GM12878 (cell line): ENCODE measurements at regions not wholly inside any gene's neighbourhood (a gene's known extent, or its start where the extent isn't known, plus 50 kb on each side); places are given as distances from the start of the nearest gene placed in this dataset.

Experiments
- ATAC-seq: fragments of 200-7000 bp; cut with Tn5 transposase; 3 replicates; pipeline ENCODE4 v1.9.1; 2020; ENCODE audit warnings: mild to moderate bottlenecking, moderate library complexity
- BruUV-seq: library from RNA; stranded (reverse); fragments of 400-500 nt; replicated peaks from 2 replicates; lab custom pipeline; 2021; lab: Mats Ljungman, UMichigan
- CTCF ChIA-PET: fragments of 300-600 bp; sonication (Branson Sonifier 250); formaldehyde crosslinking; extraction: SDS; loops from one replicate; lab custom pipeline; 2021; ENCODE audit warnings: inconsistent platforms; lab: Yijun Ruan, JAX
- POLR2A ChIA-PET: fragments of 350-600 bp; formaldehyde crosslinking; extraction: SDS; loops from one replicate; lab custom pipeline; 2021; ENCODE audit warnings: inconsistent platforms; lab: Charles Lee
- RAD21 ChIA-PET: fragments of 300-600 bp; sonication (Branson Sonifier 250); formaldehyde crosslinking; loops from one replicate; lab custom pipeline; 2023; ENCODE audit warnings: antibody characterized with exemption; ENCODE audit not compliant: unreplicated experiment; lab: Charles Lee
- SMC1A ChIA-PET: fragments of 300-600 bp; sonication (Branson Sonifier 250); formaldehyde crosslinking; loops from one replicate; lab custom pipeline; 2023; ENCODE audit not compliant: unreplicated experiment, uncharacterized antibody; lab: Charles Lee
- DNase-seq: peaks from one replicate; pipeline ENCODE4 v3.0.0-alpha.2; 2011; ENCODE audit warnings: low read depth, low spot score
- FAIRE-seq: peaks from 3 replicates; lab custom pipeline; 2011; peaks lifted over from hg19 to GRCh38; lab: Jason Lieb, UNC
- H2AFZ ChIP-seq: 2 replicates; pipeline ENCODE4 v1.6.0; 2011; ENCODE audit warnings: low read depth, low read length, control low read depth; ENCODE audit not compliant: control insufficient read depth
- H3K27ac ChIP-seq: 2 replicates; pipeline ENCODE4 v1.5.1; 2011; ENCODE audit warnings: control low read depth; ENCODE audit not compliant: control insufficient read depth, insufficient read depth
- H3K27me3 ChIP-seq, 2 experiments: replicated peaks in 1 of 2; 2 replicates each; pipeline versions ENCODE4 v1.6.0 to v1.6.1; 2011; ENCODE audit warnings: low read length in 1 of 2; ENCODE audit not compliant: control insufficient read depth in 2 of 2, insufficient read depth in 2 of 2
- H3K36me3 ChIP-seq, 2 experiments: 2 replicates each; pipeline ENCODE4 v1.5.1; 2011; ENCODE audit warnings: low read length in 1 of 2; ENCODE audit not compliant: control insufficient read depth in 2 of 2, insufficient read depth in 2 of 2
- H3K4me1 ChIP-seq: 2 replicates; pipeline ENCODE4 v1.6.1; 2011; ENCODE audit warnings: mild to moderate bottlenecking, low read length, moderate library complexity, mixed read lengths; ENCODE audit not compliant: control insufficient read depth, insufficient read depth
- H3K4me2 ChIP-seq: 2 replicates; pipeline ENCODE4 v1.6.0; 2011; ENCODE audit warnings: control low read depth; ENCODE audit not compliant: control insufficient read depth, insufficient read depth
- H3K4me3 ChIP-seq: fragments of 200-600 bp; sonication (generic); 2 replicates; pipeline ENCODE4 v1.5.1; 2016
- H3K79me2 ChIP-seq: 2 replicates; pipeline ENCODE4 v1.6.0; 2011; ENCODE audit warnings: low read length; ENCODE audit not compliant: control insufficient read depth, insufficient read depth
- H3K9ac ChIP-seq: 2 replicates; pipeline ENCODE4 v1.8.0; 2011; ENCODE audit warnings: low read length, control low read depth, mixed read lengths; ENCODE audit not compliant: control insufficient read depth, insufficient read depth
- H3K9me3 ChIP-seq: replicated peaks from 3 replicates; pipeline ENCODE4 v1.5.1; 2011; ENCODE audit warnings: mild to moderate bottlenecking, low read length; ENCODE audit not compliant: control insufficient read depth, insufficient read depth
- H4K20me1 ChIP-seq: 2 replicates; pipeline ENCODE4 v1.6.0; 2011; ENCODE audit not compliant: control insufficient read depth, insufficient read depth
- BACH1 ChIP-seq: fragments of 450-650 bp; IDR thresholded peaks from 2 replicates; pipeline ENCODE4 v1.6.1; 2017; ENCODE audit warnings: mild to moderate bottlenecking, borderline replicate concordance
- CREM ChIP-seq: IDR thresholded peaks from 2 replicates; pipeline ENCODE4 v1.6.1; 2014; ENCODE audit warnings: antibody characterized with exemption, low read depth
- EGR1 ChIP-seq, 2 experiments: IDR thresholded peaks; 1 replicate in 1 of 2; 2 replicates in 1 of 2; pipeline ENCODE4 v1.6.1; 2011 to 2012; ENCODE audit warnings: low read depth in 2 of 2, low read length in 2 of 2, borderline replicate concordance in 1 of 2, mild to moderate bottlenecking in 1 of 2, moderate library complexity in 1 of 2
- HCFC1 ChIP-seq: fragments of 150-350 bp; IDR thresholded peaks from 2 replicates; pipeline ENCODE4 v1.6.1; 2014; ENCODE audit warnings: low read length
- HDGF ChIP-seq: fragments of 450-650 bp; IDR thresholded peaks from 2 replicates; pipeline ENCODE4 v1.6.1; 2016; ENCODE audit warnings: antibody characterized with exemption
- IRF3 ChIP-seq: fragments of 450-650 bp; IDR thresholded peaks from 2 replicates; pipeline ENCODE4 v1.6.1; 2014; ENCODE audit warnings: mild to moderate bottlenecking
- JUND ChIP-seq: IDR thresholded peaks from 2 replicates; pipeline ENCODE4 v1.6.1; 2012; ENCODE audit warnings: low read depth, mild to moderate bottlenecking, low read length, improper control_type of control experiment, moderate library complexity
- LARP7 ChIP-seq: fragments of 450-650 bp; IDR thresholded peaks from 2 replicates; pipeline ENCODE4 v1.6.1; 2017; ENCODE audit warnings: mild to moderate bottlenecking
- MTA3 ChIP-seq: IDR thresholded peaks from 2 replicates; pipeline ENCODE4 v1.6.1; 2012; ENCODE audit warnings: low read length, inconsistent platforms, borderline replicate concordance
- MYB ChIP-seq: fragments of 150-350 bp; IDR thresholded peaks from 2 replicates; pipeline ENCODE4 v1.6.1; 2014; ENCODE audit warnings: mild to moderate bottlenecking, low read depth, low read length, borderline replicate concordance
- SMC3 ChIP-seq: IDR thresholded peaks from 2 replicates; pipeline ENCODE4 v1.6.1; 2011; ENCODE audit warnings: low read length, improper control_type of control experiment, borderline replicate concordance
- USF2 ChIP-seq: IDR thresholded peaks from 2 replicates; pipeline ENCODE4 v1.6.1; 2011; ENCODE audit warnings: low read depth, low read length, improper control_type of control experiment, borderline replicate concordance
- ZBED1 ChIP-seq: IDR thresholded peaks from 2 replicates; pipeline ENCODE4 v1.6.1; 2016; ENCODE audit warnings: borderline replicate concordance
- ZNF217 ChIP-seq: fragments of 450-650 bp; IDR thresholded peaks from 2 replicates; pipeline ENCODE4 v1.6.1; 2017; ENCODE audit warnings: antibody characterized with exemption, mild to moderate bottlenecking
- ZNF384 ChIP-seq: IDR thresholded peaks from 2 replicates; pipeline ENCODE4 v1.6.1; 2012; ENCODE audit warnings: low read depth, mild to moderate bottlenecking, low read length, improper control_type of control experiment, borderline replicate concordance
- WGBS: methylation state at CpG from one replicate; pipeline ENCODE4 v1.1.6; 2016; ENCODE audit warnings: low lambda C conversion rate; ENCODE audit not compliant: insufficient replicate concordance, insufficient coverage; ENCODE audit errors: missing lambda C conversion rate; 5-methylcytosine and 5-hydroxymethylcytosine counted together
- in situ Hi-C: fragments of 300-500 bp; cut with MboI; formaldehyde crosslinking; loops from 9 replicates; pipeline ENCODE4 v1.14.3; 2018; ENCODE audit warnings: mixed read lengths
- intact Hi-C: fragments of 100-400 bp; cut with micrococcal nuclease; formaldehyde crosslinking; loops from one replicate; pipeline ENCODE4 v1.14.2; 2022; ENCODE audit not compliant: unreplicated experiment
- TF ChIP-seq, protein P1 (sequence below): fragments of 450-650 bp; IDR thresholded peaks from 2 replicates; pipeline ENCODE4 v1.6.1; 2017; ENCODE audit warnings: mild to moderate bottlenecking, low read depth, inconsistent platforms; ENCODE audit not compliant: poor library complexity, severe bottlenecking

DNA sequence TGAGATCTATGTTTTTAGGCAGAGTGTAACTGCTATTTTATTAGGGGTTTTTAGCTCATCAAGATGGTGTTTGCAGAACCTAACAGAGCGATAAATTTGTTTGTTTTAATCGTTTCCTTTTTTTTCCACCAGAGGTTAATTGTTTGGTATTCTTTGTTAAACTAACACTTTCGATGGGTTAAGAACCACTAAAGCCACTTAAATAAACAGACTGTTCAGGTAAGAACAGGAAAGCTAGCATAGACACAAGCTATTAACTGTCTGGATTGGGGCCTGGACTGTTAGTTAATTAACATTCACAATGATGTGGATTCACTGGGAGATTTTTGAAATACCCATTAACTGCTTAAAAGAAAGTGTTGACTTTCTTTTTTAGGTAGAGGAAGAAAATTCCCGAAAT, 209.0 kb upstream of the COPS8 start:
- no peak for TF ChIP-seq LARP7
- no peak for TF ChIP-seq HDGF
- TF ChIP-seq HCFC1, result no peak
- TF ChIP-seq IRF3, result no peak
- TF ChIP-seq SMC3, result no peak
- TF ChIP-seq MTA3, result no peak
- TF ChIP-seq EGR1 (IDR thresholded peaks at IDR 0.05; ENCODE audit: borderline replicate concordance in 1 of 2, low read depth in 2 of 2, low read length in 2 of 2), result no peak
- no peak for TF ChIP-seq BACH1
- TF ChIP-seq, protein P1, sequence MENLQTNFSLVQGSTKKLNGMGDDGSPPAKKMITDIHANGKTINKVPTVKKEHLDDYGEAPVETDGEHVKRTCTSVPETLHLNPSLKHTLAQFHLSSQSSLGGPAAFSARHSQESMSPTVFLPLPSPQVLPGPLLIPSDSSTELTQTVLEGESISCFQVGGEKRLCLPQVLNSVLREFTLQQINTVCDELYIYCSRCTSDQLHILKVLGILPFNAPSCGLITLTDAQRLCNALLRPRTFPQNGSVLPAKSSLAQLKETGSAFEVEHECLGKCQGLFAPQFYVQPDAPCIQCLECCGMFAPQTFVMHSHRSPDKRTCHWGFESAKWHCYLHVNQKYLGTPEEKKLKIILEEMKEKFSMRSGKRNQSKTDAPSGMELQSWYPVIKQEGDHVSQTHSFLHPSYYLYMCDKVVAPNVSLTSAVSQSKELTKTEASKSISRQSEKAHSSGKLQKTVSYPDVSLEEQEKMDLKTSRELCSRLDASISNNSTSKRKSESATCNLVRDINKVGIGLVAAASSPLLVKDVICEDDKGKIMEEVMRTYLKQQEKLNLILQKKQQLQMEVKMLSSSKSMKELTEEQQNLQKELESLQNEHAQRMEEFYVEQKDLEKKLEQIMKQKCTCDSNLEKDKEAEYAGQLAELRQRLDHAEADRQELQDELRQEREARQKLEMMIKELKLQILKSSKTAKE, result no peak
- no peak for TF ChIP-seq CREM
- no peak for TF ChIP-seq MYB
- no peak for TF ChIP-seq ZNF217
- TF ChIP-seq JUND, result no peak
- no peak for TF ChIP-seq USF2
- TF ChIP-seq ZNF384, result no peak
- no peak for TF ChIP-seq ZBED1
- TF ChIP-seq, all 136 proteins: peak for 0
- H3K36me3 ChIP-seq, result no peaks in the 10 kb centered on the region
- H3K9me3 ChIP-seq, result no peaks in the 10 kb centered on the region
- ATAC-seq (no peak), FAIRE-seq (no peak), DNase-seq (no peak)
- no peak overlapping the region for H3K27ac ChIP-seq
- CTCF ChIA-PET, result no interaction called here
- no peak overlapping the region for H2AFZ ChIP-seq
- in situ Hi-C loops, result no loop called here
- BruUV-seq, result no TSS peak
- WGBS, result 3% methylated on average over 4 of the region's 4 CpGs
- RAD21 ChIA-PET, result no interaction called here
- no peak overlapping the region for H3K9ac ChIP-seq
- intact Hi-C loops, result no loop called here
- no peaks in the 10 kb centered on the region; a peak in 1 of 4 replicates for H3K27me3 ChIP-seq
- H3K79me2 ChIP-seq, result no peaks in the 10 kb centered on the region
- SMC1A ChIA-PET, result no interaction called here
- POLR2A ChIA-PET, result no interaction called here
- H3K4me2 ChIP-seq, result no peak overlapping the region
- no peaks in the 10 kb centered on the region for H3K4me1 ChIP-seq
- H3K4me3 ChIP-seq, result no peak overlapping the region
- no peaks in the 10 kb centered on the region for H4K20me1 ChIP-seq
